Peyer's patch (tissue), 4 donors: ENCODE measurements at regions not wholly inside any gene's neighbourhood (a gene's known extent, or its start where the extent isn't known, plus 50 kb on each side); places are given as distances from the start of the nearest gene placed in this dataset.

Experiments
- DNase-seq, 3 donors: peaks; one replicate each; pipeline ENCODE4 v3.0.0-alpha.2; 2017 to 2019
- H3K27ac ChIP-seq, 4 donors: fragments of 200-600 bp; sonication (generic); one replicate each; pipeline ENCODE4 v1.5.1; 2016 to 2019
- H3K27me3 ChIP-seq, 2 donors: fragments of 200-600 bp; sonication (generic); one replicate each; pipeline ENCODE4 v1.5.1; 2019
- H3K36me3 ChIP-seq, 3 donors: fragments of 200-600 bp; sonication (generic); one replicate each; pipeline ENCODE4 v1.5.1; 2016 to 2019
- H3K4me1 ChIP-seq, 4 donors: fragments of 200-600 bp; sonication (generic); one replicate each; pipeline ENCODE4 v1.5.1; 2016 to 2019
- H3K4me3 ChIP-seq, 4 donors: fragments of 200-600 bp; sonication (generic); 1 replicate in 3 of 4; 2 replicates in 1 of 4; pipeline ENCODE4 v1.5.1; 2016 to 2019; ENCODE audit warnings: mild to moderate bottlenecking in 1 of 4
- H3K9me3 ChIP-seq, 4 donors: fragments of 200-600 bp; sonication (generic); one replicate each; pipeline ENCODE4 v1.5.1; 2016 to 2019; ENCODE audit warnings: mild to moderate bottlenecking in 1 of 4
- POLR2A ChIP-seq, 2 donors: fragments of 450-650 bp; IDR thresholded peaks; one replicate each; pipeline ENCODE4 v1.5.1; 2017; ENCODE audit warnings: antibody characterized with exemption in 2 of 2, mild to moderate bottlenecking in 2 of 2, moderate library complexity in 2 of 2
- TF ChIP-seq, protein P1 (sequence below), 6 experiments: fragments of 450-650 bp in 4 of 6; fragments of 200-600 bp in 2 of 6; sonication (generic) in 1 of 6; IDR thresholded peaks; one replicate each; pipeline ENCODE4 v1.5.1; 2017 to 2019; ENCODE audit warnings: antibody characterized with exemption in 6 of 6, mild to moderate bottlenecking in 3 of 6, moderate library complexity in 1 of 6

GRCh38 chr15:100712226-100712625 is 109.8 kb downstream of the ASB7 start:
- TF ChIP-seq, protein P1, sequence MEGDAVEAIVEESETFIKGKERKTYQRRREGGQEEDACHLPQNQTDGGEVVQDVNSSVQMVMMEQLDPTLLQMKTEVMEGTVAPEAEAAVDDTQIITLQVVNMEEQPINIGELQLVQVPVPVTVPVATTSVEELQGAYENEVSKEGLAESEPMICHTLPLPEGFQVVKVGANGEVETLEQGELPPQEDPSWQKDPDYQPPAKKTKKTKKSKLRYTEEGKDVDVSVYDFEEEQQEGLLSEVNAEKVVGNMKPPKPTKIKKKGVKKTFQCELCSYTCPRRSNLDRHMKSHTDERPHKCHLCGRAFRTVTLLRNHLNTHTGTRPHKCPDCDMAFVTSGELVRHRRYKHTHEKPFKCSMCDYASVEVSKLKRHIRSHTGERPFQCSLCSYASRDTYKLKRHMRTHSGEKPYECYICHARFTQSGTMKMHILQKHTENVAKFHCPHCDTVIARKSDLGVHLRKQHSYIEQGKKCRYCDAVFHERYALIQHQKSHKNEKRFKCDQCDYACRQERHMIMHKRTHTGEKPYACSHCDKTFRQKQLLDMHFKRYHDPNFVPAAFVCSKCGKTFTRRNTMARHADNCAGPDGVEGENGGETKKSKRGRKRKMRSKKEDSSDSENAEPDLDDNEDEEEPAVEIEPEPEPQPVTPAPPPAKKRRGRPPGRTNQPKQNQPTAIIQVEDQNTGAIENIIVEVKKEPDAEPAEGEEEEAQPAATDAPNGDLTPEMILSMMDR (IDR thresholded peaks at IDR 0.05), result no peak
- TF ChIP-seq POLR2A (IDR thresholded peaks at IDR 0.05), result no peak

GRCh38 chr15:100713163-100713867 is 110.9 kb downstream of the ASB7 start:
- DNase-seq, result peak in 2 of 3 donors; percentile 66 to 87
- Histone ChIP-seq H3K27me3 (no peaks in the 10 kb centered on the region), H3K4me1 (peaks cover 0 to 9% (median 0%) of the 10 kb centered on the region in 4 donors), H3K9me3 (no peaks in the 10 kb centered on the region), H3K27ac (peak overlapping the region in 3 of 4 donors; percentile 32 to 75 (median 66)), H3K4me3 (no peak overlapping the region), H3K36me3 (no peaks in the 10 kb centered on the region)
- TF ChIP-seq, protein P1 (IDR thresholded peaks at IDR 0.05), result no peak
- no peak for TF ChIP-seq POLR2A (IDR thresholded peaks at IDR 0.05)

More at GRCh38 chr15:100712226-100712625, 109.8 kb downstream of the ASB7 start:
- Histone ChIP-seq H3K27ac (peak overlapping the region in 1 of 4 donors; percentile 75), H3K4me3 (no peak overlapping the region), H3K27me3 (no peaks in the 10 kb centered on the region), H3K4me1 (peaks cover 0 to 9% (median 0%) of the 10 kb centered on the region in 4 donors), H3K36me3 (no peaks in the 10 kb centered on the region), H3K9me3 (no peaks in the 10 kb centered on the region)
- no peak for DNase-seq

DNA sequence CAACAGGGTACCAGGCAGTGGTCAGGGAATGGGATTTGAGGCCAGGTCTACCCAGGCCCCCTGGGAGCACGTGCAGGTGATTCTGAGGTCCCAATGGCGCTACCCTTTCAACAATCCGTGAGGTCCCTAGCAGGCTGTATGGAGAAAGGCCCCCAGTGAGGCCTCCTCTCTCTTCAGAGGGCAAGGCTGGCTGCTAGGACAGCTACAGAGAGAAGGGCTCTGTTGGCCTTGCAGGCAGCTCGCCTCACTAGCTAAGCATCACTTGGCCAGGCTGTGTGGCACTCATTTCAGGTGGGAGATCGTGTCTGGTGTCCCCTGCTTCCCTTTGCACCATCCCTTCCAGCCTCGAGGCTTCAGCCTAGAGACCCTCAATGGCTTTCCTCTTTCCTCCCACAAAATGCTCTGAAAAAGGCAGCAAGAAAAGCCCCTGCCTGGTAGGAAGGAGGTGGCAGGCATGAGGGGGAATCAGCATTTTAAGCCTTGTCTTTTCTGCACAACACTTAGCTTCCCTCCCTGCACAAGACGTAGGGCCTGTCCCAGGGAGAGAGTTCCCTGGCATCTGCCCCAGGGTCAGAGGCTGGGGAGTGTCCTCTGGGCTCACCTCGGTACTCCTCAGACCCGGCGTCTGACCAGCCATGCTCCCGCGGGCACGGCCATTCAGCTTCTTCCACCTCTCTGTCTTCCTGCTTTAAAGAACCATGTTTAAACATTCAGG is 111.8 kb downstream of the ASB7 start:
- TF ChIP-seq POLR2A (IDR thresholded peaks at IDR 0.05), result no peak
- TF ChIP-seq, protein P1 (IDR thresholded peaks at IDR 0.05), result no peak
- peaks cover 0 to 9% (median 0%) of the 10 kb centered on the region in 4 donors for H3K4me1 ChIP-seq
- no peak for DNase-seq
- peak overlapping the region; percentile 5 to 66 (median 20) for H3K27ac ChIP-seq
- H3K27me3 ChIP-seq, result no peaks in the 10 kb centered on the region
- no peak overlapping the region for H3K4me3 ChIP-seq
- H3K36me3 ChIP-seq, result no peaks in the 10 kb centered on the region
- H3K9me3 ChIP-seq, result no peaks in the 10 kb centered on the region

DNA sequence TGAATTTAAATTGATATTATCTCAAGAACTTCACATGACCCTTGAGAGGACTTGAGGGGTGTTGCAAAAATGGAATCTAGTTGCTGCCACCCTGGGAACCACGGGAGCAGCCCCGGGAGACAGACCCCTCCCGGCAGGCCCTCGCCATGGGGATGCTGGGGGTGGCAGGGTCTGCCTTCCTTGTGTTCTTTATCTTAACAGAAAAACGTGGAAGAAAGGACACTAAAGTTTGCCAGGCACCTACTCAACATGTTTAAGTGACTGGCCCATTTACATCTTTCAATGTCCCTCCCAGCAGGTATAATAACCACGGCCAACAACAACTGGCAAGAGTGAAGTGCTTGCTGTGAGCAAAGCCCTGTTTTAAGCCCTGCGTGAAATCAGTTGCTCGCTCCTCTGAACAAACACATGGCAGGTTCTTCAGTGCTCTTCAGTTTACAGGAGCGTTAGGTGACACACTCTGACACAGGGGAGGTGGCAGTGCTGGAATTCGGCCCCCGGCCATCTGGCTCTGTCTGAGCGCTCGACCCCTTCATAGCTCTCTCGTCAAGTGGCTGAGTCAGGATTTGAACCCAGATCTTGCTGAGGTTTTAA is 112.5 kb downstream of the ASB7 start:
- Histone ChIP-seq H3K9me3 (no peaks in the 10 kb centered on the region), H3K27ac (peak overlapping the region in 2 of 4 donors; percentile 18 to 42), H3K36me3 (no peaks in the 10 kb centered on the region), H3K27me3 (no peaks in the 10 kb centered on the region), H3K4me1 (peaks cover 0 to 9% (median 0%) of the 10 kb centered on the region in 4 donors), H3K4me3 (no peak overlapping the region)
- no peak for TF ChIP-seq POLR2A (IDR thresholded peaks at IDR 0.05)
- TF ChIP-seq, protein P1 (IDR thresholded peaks at IDR 0.05), result no peak
- DNase-seq, result no peak

DNA sequence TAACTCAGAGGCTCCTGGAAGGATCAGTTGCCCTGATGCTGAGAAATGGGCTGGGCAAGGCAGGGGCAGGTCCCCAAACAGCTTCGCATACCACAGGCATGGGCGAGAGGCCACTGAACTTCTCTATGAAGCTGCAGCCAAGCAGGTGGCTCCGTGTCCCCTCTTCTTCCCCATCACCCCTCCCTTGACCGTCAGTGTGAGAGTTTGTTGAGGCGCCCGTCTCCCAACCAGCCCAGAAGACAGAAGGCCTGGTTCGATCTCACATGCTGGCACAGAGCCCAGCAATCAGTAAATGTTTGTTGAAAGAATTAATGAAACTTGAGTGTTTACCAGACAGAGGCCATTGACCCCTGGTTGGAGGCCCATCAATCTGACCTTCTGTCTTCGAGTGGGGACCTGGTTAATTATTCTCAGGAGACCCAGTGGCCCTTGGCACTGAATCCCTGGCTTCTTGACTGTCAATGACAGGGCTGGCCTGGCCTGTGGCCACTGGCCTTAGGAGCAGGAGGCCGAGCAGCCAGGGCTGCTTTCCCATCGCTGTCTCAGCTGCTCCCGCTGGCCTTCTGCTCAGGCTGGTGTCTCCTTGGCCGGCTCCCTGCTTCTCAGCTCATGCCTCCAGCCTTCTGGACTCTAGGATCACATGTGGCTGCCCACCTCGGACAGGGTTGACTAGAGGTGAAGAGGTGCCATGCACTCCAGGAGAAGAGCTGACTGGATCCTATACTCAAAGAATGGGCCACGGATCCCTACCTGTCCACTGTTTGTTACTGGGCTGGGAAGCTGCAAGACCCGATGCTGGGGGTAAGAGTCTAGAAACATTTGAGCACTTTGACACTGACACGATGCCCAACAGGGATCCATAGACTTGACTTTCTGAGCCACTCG is 113.4 kb downstream of the ASB7 start:
- Histone ChIP-seq H3K9me3 (no peaks in the 10 kb centered on the region), H3K36me3 (no peaks in the 10 kb centered on the region), H3K4me3 (no peak overlapping the region), H3K27me3 (no peaks in the 10 kb centered on the region), H3K4me1 (peaks cover 0 to 9% (median 0%) of the 10 kb centered on the region in 4 donors), H3K27ac (peak overlapping the region in 2 of 4 donors; percentile 18 to 42)
- peak in 2 of 3 donors; percentile 56 to 78 for DNase-seq
- TF ChIP-seq POLR2A (IDR thresholded peaks at IDR 0.05), result no peak
- TF ChIP-seq, protein P1 (IDR thresholded peaks at IDR 0.05), result no peak
